ENCODE measurements at regions not wholly inside any gene's neighbourhood (a gene's known extent, or its start where the extent isn't known, plus 50 kb on each side); places are given as distances from the start of the nearest gene placed in this dataset.

- TF ChIP-seq, protein P1, sequence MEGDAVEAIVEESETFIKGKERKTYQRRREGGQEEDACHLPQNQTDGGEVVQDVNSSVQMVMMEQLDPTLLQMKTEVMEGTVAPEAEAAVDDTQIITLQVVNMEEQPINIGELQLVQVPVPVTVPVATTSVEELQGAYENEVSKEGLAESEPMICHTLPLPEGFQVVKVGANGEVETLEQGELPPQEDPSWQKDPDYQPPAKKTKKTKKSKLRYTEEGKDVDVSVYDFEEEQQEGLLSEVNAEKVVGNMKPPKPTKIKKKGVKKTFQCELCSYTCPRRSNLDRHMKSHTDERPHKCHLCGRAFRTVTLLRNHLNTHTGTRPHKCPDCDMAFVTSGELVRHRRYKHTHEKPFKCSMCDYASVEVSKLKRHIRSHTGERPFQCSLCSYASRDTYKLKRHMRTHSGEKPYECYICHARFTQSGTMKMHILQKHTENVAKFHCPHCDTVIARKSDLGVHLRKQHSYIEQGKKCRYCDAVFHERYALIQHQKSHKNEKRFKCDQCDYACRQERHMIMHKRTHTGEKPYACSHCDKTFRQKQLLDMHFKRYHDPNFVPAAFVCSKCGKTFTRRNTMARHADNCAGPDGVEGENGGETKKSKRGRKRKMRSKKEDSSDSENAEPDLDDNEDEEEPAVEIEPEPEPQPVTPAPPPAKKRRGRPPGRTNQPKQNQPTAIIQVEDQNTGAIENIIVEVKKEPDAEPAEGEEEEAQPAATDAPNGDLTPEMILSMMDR (conservative IDR thresholded peaks at IDR 0.05 in 1 of 2, IDR thresholded peaks at IDR 0.05 in 1 of 2; ENCODE audit: low read depth in 1 of 2, low read length in 2 of 2): no peak
- no peak for TF ChIP-seq EZH2 (IDR thresholded peaks at IDR 0.05; ENCODE audit: low read length, missing control alignments)
These were observed 457.3 kb downstream of the RASEF start for GRCh38 chr9:82605657-82606031.
